GM12874 (cell line): ENCODE measurements at regions not wholly inside any gene's neighbourhood (a gene's known extent, or its start where the extent isn't known, plus 50 kb on each side); places are given as distances from the start of the nearest gene placed in this dataset.

Experiments
- CTCF ChIP-seq: IDR thresholded peaks from 2 replicates; pipeline ENCODE4 v1.5.1; 2011; ENCODE audit warnings: low read depth, mild to moderate bottlenecking, control low read depth, low read length, moderate library complexity; ENCODE audit not compliant: insufficient read depth

GRCh38 chr2:126835831-126836230 lies 62.9 kb upstream of the TEX51 start:
- no peak for TF ChIP-seq CTCF

DNA sequence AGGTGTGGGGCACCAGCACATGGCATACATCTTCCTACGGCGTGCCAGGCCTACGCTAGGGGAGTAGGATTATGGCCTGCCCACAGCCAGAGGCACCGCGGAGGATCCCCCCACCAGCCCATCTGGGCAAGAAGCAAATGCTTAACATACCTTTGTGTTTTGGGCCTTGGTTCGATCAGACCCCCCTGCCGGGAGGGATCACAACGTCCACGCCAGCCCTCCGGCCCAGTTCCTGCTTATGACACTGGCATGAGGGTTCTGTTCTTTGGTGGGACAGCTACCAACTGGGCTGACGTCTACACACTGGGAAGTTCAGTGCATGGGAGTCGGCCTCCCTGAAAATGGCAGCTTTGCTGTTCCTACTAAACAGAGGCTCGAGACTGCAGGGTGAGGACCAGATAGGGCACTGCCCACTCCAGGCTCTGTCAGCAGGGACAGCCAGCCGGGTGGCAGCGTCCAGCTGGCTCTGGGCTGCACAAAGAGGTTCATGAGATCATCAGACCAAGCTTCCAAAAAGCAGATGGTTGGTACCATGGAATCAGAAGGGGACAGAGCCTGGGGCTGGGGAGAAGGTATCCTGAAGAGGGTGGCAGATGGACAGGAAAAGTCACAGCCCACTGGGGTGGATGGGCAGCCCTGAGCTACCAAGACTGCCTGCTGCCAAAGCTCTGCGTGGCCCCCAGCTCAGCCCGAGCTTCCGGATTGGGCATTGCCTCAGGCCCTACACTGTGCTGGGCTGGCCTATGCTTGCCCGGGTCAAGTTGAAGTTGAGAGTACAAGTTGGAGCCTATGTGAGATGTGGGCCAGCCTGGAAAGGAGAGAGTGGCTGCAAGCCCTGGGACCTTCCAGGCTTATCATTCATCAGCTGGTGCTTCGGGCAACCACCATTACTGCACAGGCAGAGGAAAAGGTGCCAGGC lies 61.7 kb upstream of the TEX51 start:
- no peak for TF ChIP-seq CTCF

- TF ChIP-seq CTCF: no peak
Measured at GRCh38 chr2:126837966-126838715, 60.5 kb upstream of the TEX51 start.

GRCh38 chr2:126838716-126838985 lies 60.0 kb upstream of the TEX51 start:
- no peak for TF ChIP-seq CTCF

GRCh38 chr2:126839796-126840195 lies 58.9 kb upstream of the TEX51 start:
- no peak for TF ChIP-seq CTCF

GRCh38 chr2:126843081-126843480 lies 55.6 kb upstream of the TEX51 start:
- no peak for TF ChIP-seq CTCF

DNA sequence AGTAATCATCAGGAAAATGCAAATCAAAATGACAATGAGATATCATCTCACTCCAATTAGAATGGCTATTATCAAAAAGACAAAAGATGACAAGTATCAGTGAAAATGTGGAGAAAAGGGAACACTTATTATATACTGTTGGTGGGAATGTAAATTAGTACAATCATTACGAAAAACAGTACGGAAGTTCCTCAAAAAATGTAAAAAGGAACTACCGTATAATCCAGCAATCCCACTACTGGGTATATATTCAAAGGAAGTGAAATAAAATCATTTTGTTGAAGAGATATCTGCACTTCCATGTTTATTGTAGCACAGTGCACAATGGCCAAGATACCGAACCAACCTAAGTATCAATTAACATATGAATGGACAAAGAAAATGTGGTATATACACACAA lies 52.4 kb upstream of the TEX51 start:
- TF ChIP-seq CTCF: no peak
